Stimulated activated CD4-positive, alpha-beta T cell treated with anti-CD3 and anti-CD28 coated beads, Interleukin-2, amount 100 ng/mL, for 4 hours (primary cell): ENCODE measurements at regions not wholly inside any gene's neighbourhood (a gene's known extent, or its start where the extent isn't known, plus 50 kb on each side); places are given as distances from the start of the nearest gene placed in this dataset.

Source experiments
- DNase-seq: peaks from one replicate; pipeline ENCODE4 v3.0.0-alpha.2; 2020; ENCODE audit warnings: low read depth

- no peak for DNase-seq
Observed at GRCh38 chr13:75050419-75051046, 431.4 kb downstream of the TBC1D4 start.

- DNase-seq = no peak
Observed at GRCh38 chr13:75049735-75050335, 432.1 kb downstream of the TBC1D4 start.

- DNase-seq = no peak
Observed at GRCh38 chr13:75042807-75043206, 439.2 kb downstream of the TBC1D4 start.

DNA sequence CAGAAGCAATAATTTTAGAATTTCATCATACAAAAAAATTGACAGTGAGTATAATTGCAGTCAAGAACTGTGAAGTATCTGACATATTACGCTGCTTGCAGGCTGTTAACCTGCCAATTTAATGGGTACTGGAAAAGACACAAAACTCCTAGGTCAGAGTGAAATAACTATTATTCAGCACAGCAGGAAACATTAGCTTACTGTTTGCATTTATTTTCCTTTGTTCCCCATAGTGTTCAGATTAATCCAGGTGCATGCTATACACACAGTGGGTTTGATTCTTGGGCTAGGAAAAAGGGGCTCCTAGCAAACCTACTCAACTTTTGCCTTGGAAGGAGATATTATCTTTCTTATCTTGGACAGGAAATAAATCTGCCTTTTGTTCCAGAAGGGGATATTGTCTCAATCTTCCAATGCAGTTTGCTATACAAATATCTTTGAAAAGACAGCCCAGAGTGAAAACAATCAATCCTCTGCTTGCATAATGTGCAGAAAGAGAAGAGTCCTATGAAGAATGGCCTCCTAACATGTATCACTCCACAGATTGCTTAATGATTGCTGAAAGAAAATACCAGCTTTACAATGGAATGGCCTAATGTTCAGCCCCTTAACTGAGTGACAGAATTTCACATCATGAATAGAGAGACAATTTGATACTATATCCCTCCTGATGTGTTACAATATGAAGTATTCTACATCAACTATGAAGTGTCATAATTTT is 443.4 kb downstream of the TBC1D4 start:
- DNase-seq = no peak

DNA sequence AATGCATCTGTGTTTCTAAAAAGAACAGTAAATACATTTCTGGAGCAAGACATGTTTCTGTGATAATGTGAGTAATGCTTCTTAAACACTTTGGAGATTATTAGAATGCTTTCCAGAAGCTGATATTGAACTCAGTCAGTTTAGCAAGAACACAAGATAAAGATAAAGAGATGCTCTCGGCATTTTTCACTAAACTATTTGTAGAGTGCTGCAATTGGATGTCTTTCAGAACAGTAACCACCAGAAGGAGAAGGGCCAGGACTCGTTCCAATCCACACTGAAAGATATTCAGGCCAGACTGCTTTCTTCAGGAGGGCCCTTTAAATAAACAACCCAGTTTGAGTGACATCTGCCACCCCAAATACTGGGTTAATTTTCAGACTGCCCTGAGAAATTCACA is 456.0 kb downstream of the TBC1D4 start:
- DNase-seq = no peak

DNA sequence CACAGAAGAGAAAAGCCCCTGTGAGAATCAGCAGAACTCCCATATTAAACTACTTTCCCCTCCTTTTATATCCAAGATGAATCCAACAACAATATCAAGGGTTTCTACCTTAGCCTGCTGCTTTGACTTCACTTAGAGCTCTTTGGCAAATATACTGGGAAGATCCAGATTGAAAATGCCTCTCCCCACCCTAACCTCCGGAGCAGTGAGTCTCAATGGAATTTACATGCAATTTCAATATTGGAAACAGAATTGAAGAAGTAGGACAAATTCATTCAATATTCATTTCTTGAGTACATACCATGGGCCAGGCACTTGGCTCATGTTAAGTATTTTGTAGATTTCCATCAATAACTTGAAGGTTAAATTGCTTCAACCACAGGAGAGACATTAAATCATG is 457.4 kb downstream of the TBC1D4 start:
- DNase-seq = no peak

GRCh38 chr13:75023609-75024008 is 458.4 kb downstream of the TBC1D4 start:
- DNase-seq = no peak

DNA sequence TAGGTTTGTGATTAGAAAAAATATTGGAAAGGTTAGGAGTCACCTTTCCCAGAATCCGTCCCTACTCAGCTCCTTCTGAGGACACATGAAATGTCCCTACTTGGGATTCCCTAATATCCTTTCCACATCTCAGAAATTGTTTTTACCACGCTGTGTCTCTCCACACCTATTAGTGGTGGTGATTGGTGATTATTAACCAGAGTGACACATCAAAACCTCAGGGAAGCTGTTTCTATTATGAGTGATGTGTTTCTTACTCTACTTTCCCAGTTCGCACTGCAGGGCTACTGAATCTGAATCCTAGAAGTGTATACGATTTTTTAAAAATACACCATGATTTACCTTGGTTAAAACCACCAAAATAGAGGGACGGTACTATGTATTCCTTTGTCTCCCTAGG is 460.8 kb downstream of the TBC1D4 start:
- no peak for DNase-seq

DNA sequence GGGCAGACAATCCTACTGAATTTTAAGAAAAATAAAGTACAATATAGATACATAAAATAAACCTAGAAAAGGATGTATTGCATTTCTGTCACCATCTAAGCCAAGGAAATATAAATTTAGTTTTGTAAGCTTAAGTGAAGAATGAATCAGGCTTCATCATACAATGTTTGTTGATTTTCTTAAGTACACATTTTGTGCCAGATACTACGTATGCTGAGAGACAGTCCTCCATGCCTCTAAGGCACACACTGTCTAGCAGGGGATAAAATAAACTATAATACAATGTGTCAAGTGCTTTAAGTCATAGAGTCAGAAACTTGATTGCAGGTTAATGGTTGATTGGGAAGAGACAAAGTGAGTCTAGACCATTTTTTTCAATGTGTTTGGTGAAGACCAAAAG is 465.7 kb downstream of the TBC1D4 start:
- no peak for DNase-seq

DNA sequence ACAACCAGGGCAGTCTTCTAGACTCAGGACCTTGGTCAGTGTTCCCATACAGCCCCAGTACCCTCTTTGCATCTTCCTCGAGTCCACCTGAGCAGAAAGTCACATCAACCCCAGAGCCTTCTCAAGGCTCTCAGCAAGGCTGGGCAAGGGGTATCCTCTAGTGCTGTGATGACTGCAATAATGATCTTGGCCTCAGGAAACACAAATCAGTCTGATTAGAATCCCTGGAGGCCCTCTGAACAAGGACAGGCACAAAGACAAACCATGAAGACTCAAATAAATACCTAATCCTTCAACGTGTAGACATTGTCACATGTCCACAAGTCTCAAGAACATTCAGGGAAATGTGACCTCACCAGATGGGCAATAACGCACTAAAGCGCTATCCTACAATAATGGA is 468.2 kb downstream of the TBC1D4 start:
- no peak for DNase-seq

DNA sequence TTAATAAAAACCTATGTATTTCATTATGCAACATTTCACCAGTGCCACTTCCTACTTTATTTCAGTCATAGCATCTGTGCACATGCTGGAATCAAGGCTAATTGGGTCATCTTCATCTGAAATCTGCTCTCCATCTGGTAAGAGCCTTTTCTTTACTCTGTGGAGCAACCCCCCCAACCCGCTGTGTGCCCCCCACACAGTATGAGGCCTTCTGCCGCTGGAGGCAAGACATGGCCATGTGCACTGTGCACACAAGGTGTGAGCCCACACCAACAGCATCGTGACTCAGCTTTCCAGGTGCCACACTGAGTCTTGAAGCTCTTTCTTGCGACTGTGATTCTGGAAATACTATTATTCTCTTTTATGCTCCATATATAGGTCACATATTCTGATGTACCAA is 471.0 kb downstream of the TBC1D4 start:
- DNase-seq = no peak

GRCh38 chr13:75008926-75009325 is 473.0 kb downstream of the TBC1D4 start:
- no peak for DNase-seq

DNA sequence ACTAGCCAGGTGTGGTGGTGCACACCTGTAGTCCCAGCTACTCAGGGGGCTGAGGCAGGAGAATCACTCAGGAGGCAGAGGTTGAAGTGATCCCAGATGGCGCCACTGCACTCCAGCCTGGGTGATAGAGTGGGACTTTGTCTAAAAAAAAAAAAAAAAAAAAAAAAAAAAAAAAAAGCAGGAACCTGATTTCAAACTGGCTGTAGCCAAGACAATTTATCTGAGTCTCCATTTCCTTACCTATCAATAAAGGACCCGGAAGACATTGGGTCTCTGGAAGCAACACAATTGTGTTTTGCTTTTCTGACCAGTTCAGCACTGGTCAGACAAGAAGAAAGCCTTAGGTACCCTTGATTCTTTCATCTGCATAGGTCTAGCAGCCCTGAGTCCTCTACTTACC is 491.0 kb downstream of the TBC1D4 start:
- DNase-seq = no peak

DNA sequence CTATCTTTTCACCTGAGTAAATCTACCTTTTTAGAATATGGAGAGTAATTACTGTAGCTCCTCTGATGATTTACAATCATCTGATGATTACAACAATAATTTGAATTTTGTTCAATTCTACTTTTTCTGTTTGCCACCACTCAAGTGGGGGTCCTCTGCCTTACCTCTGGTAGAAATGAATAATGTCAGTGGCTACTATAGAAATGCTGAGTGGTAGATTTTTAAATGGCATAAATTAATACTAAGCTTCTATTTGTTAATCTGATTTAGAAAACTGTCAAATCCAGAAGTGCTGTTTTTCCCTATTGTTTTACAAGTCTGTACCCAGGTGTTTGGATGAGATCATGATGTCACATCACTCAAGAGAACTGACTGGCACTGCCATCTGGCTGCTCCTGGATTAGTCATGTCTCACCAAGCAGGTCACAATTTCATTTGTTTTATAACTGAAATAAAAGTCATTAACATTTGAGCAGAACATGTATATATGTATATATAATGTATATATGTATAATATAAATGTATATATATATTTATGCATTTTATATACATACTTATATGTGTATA is 494.8 kb downstream of the TBC1D4 start:
- DNase-seq = no peak

GRCh38 chr13:74986609-74987008 is 495.4 kb downstream of the TBC1D4 start:
- no peak for DNase-seq

- DNase-seq = no peak
Observed at GRCh38 chr13:74979703-74980102, 502.3 kb downstream of the TBC1D4 start.

DNA sequence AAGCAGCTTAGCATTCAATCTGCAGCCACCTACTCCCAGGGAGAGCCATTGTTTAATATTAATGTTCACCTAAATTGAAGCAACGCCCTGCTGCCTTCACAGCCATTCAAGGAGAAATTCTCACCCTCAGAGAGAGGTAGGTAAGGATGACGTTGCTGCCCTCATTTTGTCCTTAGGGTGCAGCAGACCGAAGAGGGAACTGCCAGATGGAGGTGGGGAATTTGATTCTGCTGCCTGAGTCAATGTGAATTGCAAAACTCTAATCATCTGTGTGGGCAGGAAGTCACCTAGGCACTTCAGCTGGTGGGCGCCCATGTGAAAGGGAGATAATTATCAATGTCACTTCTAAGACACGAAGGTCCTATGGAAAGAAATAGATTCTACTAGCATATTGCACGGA is 503.4 kb downstream of the TBC1D4 start:
- no peak for DNase-seq

DNA sequence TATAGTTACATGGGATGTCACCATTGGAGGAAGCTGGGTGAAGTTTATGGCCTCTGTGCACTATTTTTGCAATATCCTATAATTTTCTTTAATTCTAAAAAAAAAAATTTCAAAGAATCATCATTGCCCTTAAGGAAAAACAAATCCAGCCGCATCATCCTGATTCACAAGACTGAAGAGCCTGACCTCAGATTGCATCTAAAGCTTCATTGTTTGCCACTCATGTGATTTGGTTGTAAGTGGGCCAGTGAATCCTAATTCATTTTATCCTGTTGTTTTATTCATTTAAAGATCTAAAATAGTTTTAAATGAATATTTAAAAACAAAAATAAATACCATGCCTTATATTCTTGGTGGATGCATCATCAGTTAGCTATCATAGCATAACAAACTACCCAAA is 504.5 kb downstream of the TBC1D4 start:
- DNase-seq = no peak

- DNase-seq = no peak
Observed at GRCh38 chr13:74975111-74975510, 506.9 kb downstream of the TBC1D4 start.

GRCh38 chr13:74973935-74974879 is 507.8 kb downstream of the TBC1D4 start:
- DNase-seq = no peak

GRCh38 chr13:74969419-74969818 is 512.5 kb downstream of the TBC1D4 start:
- no peak for DNase-seq

GRCh38 chr13:74966814-74967424 is 515.0 kb downstream of the TBC1D4 start:
- DNase-seq = no peak
